Vagina (tissue), 2 donors: ENCODE measurements at regions not wholly inside any gene's neighbourhood (a gene's known extent, or its start where the extent isn't known, plus 50 kb on each side); places are given as distances from the start of the nearest gene placed in this dataset.

Experiments used
- CTCF ChIP-seq, 3 experiments: fragments of 450-650 bp in 2 of 3; fragments of 200-600 bp in 1 of 3; sonication (generic) in 1 of 3; IDR thresholded peaks; one replicate each; pipeline ENCODE4 v1.5.1; 2017 to 2019; ENCODE audit warnings: antibody characterized with exemption in 3 of 3, mild to moderate bottlenecking in 2 of 3, moderate library complexity in 2 of 3
- POLR2A ChIP-seq, 2 donors: fragments of 450-650 bp; IDR thresholded peaks; one replicate each; pipeline ENCODE4 v1.6.1; 2017; ENCODE audit warnings: antibody characterized with exemption in 2 of 2, mild to moderate bottlenecking in 2 of 2, moderate library complexity in 2 of 2
- POLR2AphosphoS5 ChIP-seq, 2 donors: sonication (generic); formaldehyde crosslinking; IDR thresholded peaks; one replicate each; pipeline ENCODE4 v1.9.0; 2017; ENCODE audit warnings: antibody characterized with exemption in 2 of 2, mild to moderate bottlenecking in 2 of 2, low read depth in 1 of 2; ENCODE audit not compliant: insufficient read depth in 1 of 2

- TF ChIP-seq POLR2A (IDR thresholded peaks at IDR 0.05) (no peak), POLR2AphosphoS5 (IDR thresholded peaks at IDR 0.05; ENCODE audit: insufficient read depth in 1 of 2, low read depth in 1 of 2) (no peak), CTCF (IDR thresholded peaks at IDR 0.05) (no peak)
Measured at GRCh38 chr1:11388617-11389016, 90.3 kb upstream of the DISP3 start.
